H1 (cell line): ENCODE measurements at regions not wholly inside any gene's neighbourhood (a gene's known extent, or its start where the extent isn't known, plus 50 kb on each side); places are given as distances from the start of the nearest gene placed in this dataset.

ENCODE experiments used
- BRCA1 ChIP-seq: IDR thresholded peaks from 2 replicates; pipeline ENCODE4 v1.6.1; 2012; ENCODE audit warnings: low read depth, low read length, improper control_type of control experiment
- EGR1 ChIP-seq: IDR thresholded peaks from 2 replicates; pipeline ENCODE4 v1.6.1; 2011; ENCODE audit warnings: low read depth, low read length, borderline replicate concordance
- HDAC6 ChIP-seq: IDR thresholded peaks from one replicate; pipeline ENCODE4 v1.7.1; 2012; ENCODE audit warnings: low read depth, mild to moderate bottlenecking, inconsistent platforms, low read length, moderate library complexity
- MAFK ChIP-seq: IDR thresholded peaks from 2 replicates; pipeline ENCODE4 v1.6.1; 2012; ENCODE audit warnings: low read depth, mild to moderate bottlenecking, improper control_type of control experiment, low read length
- MAX ChIP-seq: IDR thresholded peaks from 2 replicates; pipeline ENCODE4 v1.6.1; 2012; ENCODE audit warnings: inconsistent platforms
- RFX5 ChIP-seq: IDR thresholded peaks from 2 replicates; pipeline ENCODE4 v1.6.1; 2011; ENCODE audit warnings: low read depth, low read length, improper control_type of control experiment, borderline replicate concordance
- TF ChIP-seq, protein P1 (sequence below): IDR thresholded peaks from 2 replicates; pipeline ENCODE4 v1.6.1; 2011; ENCODE audit warnings: low read depth, mild to moderate bottlenecking, low read length; ENCODE audit not compliant: insufficient read depth

DNA sequence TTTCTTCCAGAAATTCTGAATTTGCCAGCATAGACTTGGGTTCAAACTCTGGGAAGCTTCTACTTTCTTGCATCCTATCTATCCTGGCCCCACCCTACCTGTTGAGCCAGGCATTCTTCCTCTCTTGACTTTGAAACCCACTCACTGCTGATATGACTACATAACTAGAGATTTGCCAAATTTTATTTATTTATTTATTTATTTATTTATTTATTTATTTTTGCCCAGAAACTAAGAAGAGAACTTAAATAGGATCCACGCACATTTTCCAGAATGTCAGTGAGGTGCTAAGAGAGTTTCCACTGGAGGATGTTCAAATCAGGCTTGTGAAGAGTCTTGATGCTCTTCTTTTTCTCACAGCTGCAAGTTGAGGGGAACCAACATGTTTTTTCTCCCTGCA, 487.8 kb upstream of the PODXL start (continued):
- TF ChIP-seq MAX (no peak), RFX5 (no peak), HDAC6 (no peak), EGR1 (no peak), MAFK (no peak), BRCA1 (no peak)
- TF ChIP-seq, protein P1, sequence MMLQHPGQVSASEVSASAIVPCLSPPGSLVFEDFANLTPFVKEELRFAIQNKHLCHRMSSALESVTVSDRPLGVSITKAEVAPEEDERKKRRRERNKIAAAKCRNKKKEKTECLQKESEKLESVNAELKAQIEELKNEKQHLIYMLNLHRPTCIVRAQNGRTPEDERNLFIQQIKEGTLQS, result no peak
